ENCODE measurements at regions not wholly inside any gene's neighbourhood (a gene's known extent, or its start where the extent isn't known, plus 50 kb on each side); places are given as distances from the start of the nearest gene placed in this dataset.

DNA sequence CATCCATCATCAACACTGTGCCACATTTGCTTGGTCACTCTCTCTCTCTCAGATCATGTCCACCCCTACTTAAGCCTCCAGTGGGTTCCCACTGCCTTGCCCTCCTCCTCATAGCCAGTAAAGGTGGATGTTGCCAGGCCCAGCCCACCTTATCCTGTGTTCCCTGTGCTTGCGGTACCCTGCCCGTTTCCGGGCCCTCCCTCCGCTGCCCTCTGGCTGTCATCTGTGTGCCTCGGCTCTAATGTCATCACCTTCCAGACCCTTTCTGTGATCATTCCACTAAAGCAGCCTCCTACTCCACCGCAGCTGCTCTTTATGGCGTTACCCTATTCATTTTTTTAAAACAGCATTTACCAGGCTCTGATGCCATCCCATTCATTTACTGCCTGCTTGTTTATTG lies 305.7 kb upstream of the SKOR2 start:
- TF ChIP-seq, protein P1, sequence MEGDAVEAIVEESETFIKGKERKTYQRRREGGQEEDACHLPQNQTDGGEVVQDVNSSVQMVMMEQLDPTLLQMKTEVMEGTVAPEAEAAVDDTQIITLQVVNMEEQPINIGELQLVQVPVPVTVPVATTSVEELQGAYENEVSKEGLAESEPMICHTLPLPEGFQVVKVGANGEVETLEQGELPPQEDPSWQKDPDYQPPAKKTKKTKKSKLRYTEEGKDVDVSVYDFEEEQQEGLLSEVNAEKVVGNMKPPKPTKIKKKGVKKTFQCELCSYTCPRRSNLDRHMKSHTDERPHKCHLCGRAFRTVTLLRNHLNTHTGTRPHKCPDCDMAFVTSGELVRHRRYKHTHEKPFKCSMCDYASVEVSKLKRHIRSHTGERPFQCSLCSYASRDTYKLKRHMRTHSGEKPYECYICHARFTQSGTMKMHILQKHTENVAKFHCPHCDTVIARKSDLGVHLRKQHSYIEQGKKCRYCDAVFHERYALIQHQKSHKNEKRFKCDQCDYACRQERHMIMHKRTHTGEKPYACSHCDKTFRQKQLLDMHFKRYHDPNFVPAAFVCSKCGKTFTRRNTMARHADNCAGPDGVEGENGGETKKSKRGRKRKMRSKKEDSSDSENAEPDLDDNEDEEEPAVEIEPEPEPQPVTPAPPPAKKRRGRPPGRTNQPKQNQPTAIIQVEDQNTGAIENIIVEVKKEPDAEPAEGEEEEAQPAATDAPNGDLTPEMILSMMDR (IDR thresholded peaks at IDR 0.05; ENCODE audit: low read depth, low read length), result peak; percentile 44
- no peak for TF ChIP-seq EZH2phosphoT487 (IDR thresholded peaks at IDR 0.05; ENCODE audit: low read depth)
